HepG2 (cell line): ENCODE measurements at regions not wholly inside any gene's neighbourhood (a gene's known extent, or its start where the extent isn't known, plus 50 kb on each side); places are given as distances from the start of the nearest gene placed in this dataset.

ENCODE experiments used
- ATAC-seq: fragments of 200-7000 bp; cut with Tn5 transposase; 3 replicates; pipeline ENCODE4 v1.9.1; 2020; ENCODE audit warnings: mild to moderate bottlenecking, moderate library complexity
- BruUV-seq: library from RNA; stranded (reverse); fragments of 400-500 nt; replicated peaks from 2 replicates; lab custom pipeline; 2021; lab: Mats Ljungman, UMichigan
- CTCF ChIA-PET: fragments of 300-600 bp; formaldehyde crosslinking; extraction: SDS; loops from one replicate; lab custom pipeline; 2021; ENCODE audit warnings: low total read pairs, inconsistent platforms, low intra/inter-chr PET ratio; lab: Yijun Ruan, JAX
- POLR2A ChIA-PET: fragments of 350-600 bp; sonication (Branson Sonifier 250); formaldehyde crosslinking; loops from one replicate; lab custom pipeline; 2020; ENCODE audit warnings: antibody characterized with exemption, inconsistent platforms; lab: Yijun Ruan, JAX
- DNase-seq: peaks from one replicate; pipeline ENCODE4 v3.0.0-alpha.2; 2015; ENCODE audit warnings: low spot score
- FAIRE-seq: peaks from 3 replicates; lab custom pipeline; 2011; peaks lifted over from hg19 to GRCh38; lab: Jason Lieb, UNC
- H2AFZ ChIP-seq: one replicate; pipeline ENCODE4 v1.6.1; 2011; ENCODE audit warnings: low read length, inconsistent platforms
- H3K27ac ChIP-seq: fragments of 300-600 bp; 3 replicates; pipeline ENCODE4 v1.8.0; 2011; ENCODE audit warnings: mixed run types, mild to moderate bottlenecking, mixed read lengths, low read length, inconsistent platforms; ENCODE audit not compliant: insufficient read depth; ENCODE audit errors: extremely low read length
- H3K27me3 ChIP-seq, 2 experiments: fragments of 200-600 bp in 1 of 2; 2 replicates in 1 of 2; 3 replicates in 1 of 2; pipeline versions ENCODE4 v1.6.0 to v1.8.0; 2011; ENCODE audit warnings: low read length in 2 of 2, mild to moderate bottlenecking in 2 of 2, moderate library complexity in 2 of 2, inconsistent platforms in 1 of 2; ENCODE audit not compliant: insufficient read depth in 2 of 2, control insufficient read depth in 1 of 2
- H3K36me3 ChIP-seq, 2 experiments: fragments of 200-600 bp in 1 of 2; replicated peaks in 1 of 2; 2 replicates in 1 of 2; 3 replicates in 1 of 2; pipeline versions ENCODE4 v1.5.1 to v1.8.0; 2011; ENCODE audit warnings: low read length in 2 of 2, inconsistent platforms in 1 of 2; ENCODE audit not compliant: insufficient read depth in 2 of 2, control insufficient read depth in 1 of 2
- H3K4me1 ChIP-seq: 2 replicates; pipeline ENCODE4 v1.5.1; 2012; ENCODE audit warnings: low read length, inconsistent platforms; ENCODE audit not compliant: insufficient read depth
- H3K4me2 ChIP-seq: 2 replicates; pipeline ENCODE4 v1.6.0; 2011; ENCODE audit warnings: low read depth, low read length, inconsistent platforms
- H3K4me3 ChIP-seq, 3 experiments: fragments of 200-600 bp in 1 of 3; sonication (generic), shearing (Covaris generic) in 1 of 3; replicated peaks in 1 of 3; 2 replicates each; pipeline ENCODE4 v1.5.1; 2011 to 2016; ENCODE audit warnings: low read length in 3 of 3, inconsistent platforms in 2 of 3, low read depth in 2 of 3, mild to moderate bottlenecking in 2 of 3, control low read depth in 1 of 3, mixed read lengths in 1 of 3; ENCODE audit not compliant: insufficient read depth in 1 of 3
- H3K79me2 ChIP-seq: one replicate; pipeline ENCODE4 v1.6.1; 2011; ENCODE audit warnings: low read length, inconsistent platforms; ENCODE audit not compliant: insufficient read depth
- H3K9ac ChIP-seq: 2 replicates; pipeline ENCODE4 v1.6.0; 2011; ENCODE audit warnings: mild to moderate bottlenecking, low read depth, low read length, inconsistent platforms; ENCODE audit not compliant: insufficient read depth
- H3K9me3 ChIP-seq: 2 replicates; pipeline ENCODE4 v1.5.1; 2012; ENCODE audit warnings: mild to moderate bottlenecking, low read length
- H4K20me1 ChIP-seq: 2 replicates; pipeline ENCODE4 v1.6.0; 2011; ENCODE audit warnings: inconsistent platforms, mild to moderate bottlenecking, low read length, moderate library complexity; ENCODE audit not compliant: insufficient read depth
- ATF7 ChIP-seq, 2 experiments: fragments of 450-650 bp in 1 of 2; sonication (generic) in 1 of 2; formaldehyde crosslinking in 1 of 2; IDR thresholded peaks; 2 replicates each; pipeline versions ENCODE4 v1.4.0 to v1.6.1; 2016 to 2020; ENCODE audit warnings: antibody characterized with exemption in 1 of 2, mild to moderate bottlenecking in 1 of 2, missing genetic modification reagents in 1 of 2
- MAFF ChIP-seq: IDR thresholded peaks from 2 replicates; pipeline ENCODE4 v1.6.1; 2011; ENCODE audit warnings: low read depth, low read length, improper control_type of control experiment
- MAFK ChIP-seq, 2 experiments: IDR thresholded peaks in 1 of 2; conservative IDR thresholded peaks in 1 of 2; 2 replicates each; pipeline ENCODE4 v1.6.1; 2011; ENCODE audit warnings: improper control_type of control experiment in 2 of 2, low read length in 2 of 2
- MBD4 ChIP-seq: IDR thresholded peaks from 2 replicates; pipeline ENCODE4 v1.6.1; 2012; ENCODE audit warnings: low read length, inconsistent platforms, borderline replicate concordance
- ZNF546 ChIP-seq: sonication (generic); formaldehyde crosslinking; conservative IDR thresholded peaks from 2 replicates; pipeline ENCODE4 v1.8.1; 2023; ENCODE audit warnings: mild to moderate bottlenecking, missing genetic modification reagents
- ZNF589 ChIP-seq: sonication (generic); formaldehyde crosslinking; conservative IDR thresholded peaks from 2 replicates; pipeline ENCODE4 v1.8.0; 2022; ENCODE audit warnings: mild to moderate bottlenecking, moderate library complexity, missing genetic modification reagents
- WGBS: methylation state at CpG from one replicate; pipeline ENCODE4 v1.1.6; 2017; ENCODE audit warnings: low lambda C conversion rate; 5-methylcytosine and 5-hydroxymethylcytosine counted together
- in situ Hi-C: cut with HindIII; loops from 2 replicates; pipeline ENCODE4 v1.10.0; 2017; ENCODE audit warnings: low pct_unique_long_range_greater_than_20kb; ENCODE audit not compliant: extremely low pct_ligation_motif_present
- intact Hi-C: fragments of 100-400 bp; cut with micrococcal nuclease; formaldehyde crosslinking; loops from one replicate; pipeline ENCODE4 v1.10.0; 2022; ENCODE audit not compliant: unreplicated experiment

DNA sequence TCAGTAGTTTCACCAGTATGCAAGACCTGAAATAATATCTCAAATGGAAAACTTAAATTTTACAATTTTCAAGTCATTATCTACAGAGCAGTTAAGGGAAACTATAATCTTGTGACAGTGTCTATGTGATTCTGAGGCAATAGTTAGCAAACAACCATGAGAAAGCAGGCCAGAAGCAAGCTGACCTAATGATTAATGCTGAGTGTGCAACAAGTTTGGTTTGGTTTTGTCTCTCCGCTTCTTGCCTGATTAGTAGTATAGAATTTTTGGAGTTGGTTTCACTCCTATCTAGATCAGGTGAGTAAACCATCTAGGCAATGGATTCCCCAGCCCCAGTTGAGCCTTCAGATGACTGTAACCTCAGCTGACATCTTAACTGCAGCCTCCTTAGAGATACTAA, 212.9 kb upstream of the NAV3 start:
- intact Hi-C loops: loop anchor here (10.0 kb wide), 1 partner anchor 307 kb away; no protein-coding TSS in a partner anchor
- ChIA-PET POLR2A (no interaction called here), CTCF (no interaction called here)

GRCh38 chr12:77615332-77615731, 215.4 kb upstream of the NAV3 start:
- H3K36me3 ChIP-seq: no peaks in the 10 kb centered on the region
- no peak overlapping the region for H2AFZ ChIP-seq
- no peaks in the 10 kb centered on the region for H3K27me3 ChIP-seq
- H3K9ac ChIP-seq: no peak overlapping the region
- H3K9me3 ChIP-seq: peaks cover 11% of the 10 kb centered on the region
- H3K4me1 ChIP-seq: no peaks in the 10 kb centered on the region
- H4K20me1 ChIP-seq: no peaks in the 10 kb centered on the region
- intact Hi-C loops (loop anchor here (10.0 kb wide), 1 partner anchor 309 kb away; no protein-coding TSS in a partner anchor), in situ Hi-C loops (no loop called here)
- POLR2A ChIA-PET: no interaction called here
- no peak overlapping the region for H3K27ac ChIP-seq
- H3K4me3 ChIP-seq: no peak overlapping the region
- no TSS peak for BruUV-seq
- 2% methylated on average over 2 of the region's 2 CpGs for WGBS
- no peaks in the 10 kb centered on the region for H3K79me2 ChIP-seq
- DNase-seq: no peak
- TF ChIP-seq ZNF546: no peak
- TF ChIP-seq ATF7 (IDR thresholded peaks at IDR 0.05): peak; percentile 39; the same call in 1 of the 2 replicates
- no peak for TF ChIP-seq ATF7 (CRISPR knock-in tag; IDR thresholded peaks at IDR 0.05)
- no peak for ATAC-seq
- H3K4me2 ChIP-seq: no peak overlapping the region
- CTCF ChIA-PET: no interaction called here
- FAIRE-seq: no peak

More for the DNA sequence above, 212.9 kb upstream of the NAV3 start:
- Histone ChIP-seq H3K4me3 (no peak overlapping the region), H3K79me2 (no peaks in the 10 kb centered on the region), H3K9me3 (peaks cover 11% of the 10 kb centered on the region), H3K9ac (no peak overlapping the region), H2AFZ (no peak overlapping the region), H3K4me1 (no peaks in the 10 kb centered on the region), H3K36me3 (no peaks in the 10 kb centered on the region), H3K4me2 (no peak overlapping the region), H4K20me1 (no peaks in the 10 kb centered on the region), H3K27ac (no peak overlapping the region), H3K27me3 (no peaks in the 10 kb centered on the region)
- FAIRE-seq: no peak
- no TSS peak for BruUV-seq
- ATAC-seq: no peak
- TF ChIP-seq MAFK (conservative IDR thresholded peaks at IDR 0.05 in 1 of 2, IDR thresholded peaks at IDR 0.05 in 1 of 2; ENCODE audit: low read length in 2 of 2) (peak; percentile 60 to 83; a peak in 3 of 4 replicates), ZNF589 (CRISPR knock-in tag) (no peak), MBD4 (no peak), MAFF (peak; percentile 74)
- in situ Hi-C loops: no loop called here
- 8% methylated on average over 1 of the region's 1 CpG for WGBS
- DNase-seq: no peak
